Trophoblast cell (in vitro differentiated cells and primary cell): ENCODE measurements at regions not wholly inside any gene's neighbourhood (a gene's known extent, or its start where the extent isn't known, plus 50 kb on each side); places are given as distances from the start of the nearest gene placed in this dataset.
"Not testable (repeated sequence)": the region's sequence is repeated elsewhere in the genome, so short reads cannot be mapped to it uniquely, and the experiment has no call there.

ENCODE experiments used
- DNase-seq, 2 donors: peaks; one replicate each; pipeline ENCODE4 v3.0.0-alpha.2; 2016
- H2AFZ ChIP-seq: 2 replicates; pipeline ENCODE4 v1.6.1; 2013; ENCODE audit warnings: low read length, moderate library complexity, mild to moderate bottlenecking; ENCODE audit not compliant: insufficient read depth, poor library complexity
- H2AK5ac ChIP-seq: 2 replicates; pipeline ENCODE4 v1.6.1; 2013; ENCODE audit warnings: mild to moderate bottlenecking, low read length
- H2BK120ac ChIP-seq: 2 replicates; pipeline ENCODE4 v1.6.1; 2013; ENCODE audit warnings: low read length, mild to moderate bottlenecking, moderate library complexity; ENCODE audit not compliant: insufficient read depth, poor library complexity
- H2BK12ac ChIP-seq: 2 replicates; pipeline ENCODE4 v1.6.1; 2013; ENCODE audit warnings: mild to moderate bottlenecking, low read length, moderate library complexity
- H2BK5ac ChIP-seq: 2 replicates; pipeline ENCODE4 v1.6.1; 2013; ENCODE audit warnings: low read length, low read depth, moderate library complexity, mild to moderate bottlenecking; ENCODE audit not compliant: poor library complexity
- H3K14ac ChIP-seq: 2 replicates; pipeline ENCODE4 v1.6.1; 2013; ENCODE audit warnings: mild to moderate bottlenecking, low read length
- H3K18ac ChIP-seq: 2 replicates; pipeline ENCODE4 v1.6.1; 2013; ENCODE audit warnings: mild to moderate bottlenecking, low read length
- H3K23ac ChIP-seq: 2 replicates; pipeline ENCODE4 v1.6.1; 2013; ENCODE audit warnings: low read length
- H3K27ac ChIP-seq: 2 replicates; pipeline ENCODE4 v1.5.1; 2013; ENCODE audit warnings: low read depth, mild to moderate bottlenecking, inconsistent platforms, low read length, moderate library complexity
- H3K27me3 ChIP-seq: 2 replicates; pipeline ENCODE4 v1.6.1; 2013; ENCODE audit warnings: inconsistent platforms, mild to moderate bottlenecking, low read length, moderate library complexity; ENCODE audit not compliant: insufficient read depth
- H3K36me3 ChIP-seq, 2 experiments: 1 replicate in 1 of 2; 2 replicates in 1 of 2; pipeline ENCODE4 v1.6.1; 2013; ENCODE audit warnings: low read length in 2 of 2, mild to moderate bottlenecking in 2 of 2, moderate library complexity in 1 of 2; ENCODE audit not compliant: insufficient read depth in 2 of 2, control insufficient read depth in 1 of 2
- H3K4ac ChIP-seq: 2 replicates; pipeline ENCODE4 v1.6.1; 2013; ENCODE audit warnings: low read depth, mild to moderate bottlenecking, low read length, moderate library complexity
- H3K4me1 ChIP-seq, 2 experiments: 1 replicate in 1 of 2; 2 replicates in 1 of 2; pipeline ENCODE4 v1.6.1; 2013; ENCODE audit warnings: low read length in 2 of 2, mild to moderate bottlenecking in 2 of 2, moderate library complexity in 1 of 2; ENCODE audit not compliant: insufficient read depth in 2 of 2, control insufficient read depth in 1 of 2
- H3K4me2 ChIP-seq: 2 replicates; pipeline ENCODE4 v1.6.1; 2013; ENCODE audit warnings: inconsistent platforms, mild to moderate bottlenecking, low read length, moderate library complexity
- H3K4me3 ChIP-seq: 2 replicates; pipeline ENCODE4 v1.5.1; 2013; ENCODE audit warnings: mild to moderate bottlenecking, low read depth, low read length, inconsistent platforms
- H3K79me1 ChIP-seq: one replicate; pipeline ENCODE4 v1.6.1; 2013; ENCODE audit warnings: low read length
- H3K79me2 ChIP-seq: 2 replicates; pipeline ENCODE4 v1.6.1; 2013; ENCODE audit warnings: low read length, mild to moderate bottlenecking; ENCODE audit not compliant: control insufficient read depth, insufficient read depth, poor library complexity
- H3K9ac ChIP-seq: 2 replicates; pipeline ENCODE4 v1.6.1; 2013; ENCODE audit warnings: mild to moderate bottlenecking, low read length
- H3K9me3 ChIP-seq: 2 replicates; pipeline ENCODE4 v1.6.1; 2013; ENCODE audit warnings: low read depth, mild to moderate bottlenecking, control low read depth, inconsistent platforms, low read length; ENCODE audit not compliant: insufficient read depth
- H4K12ac ChIP-seq: 2 replicates; pipeline ENCODE4 v1.6.1; 2013; ENCODE audit warnings: low read depth, mild to moderate bottlenecking, low read length, moderate library complexity
- H4K8ac ChIP-seq: 2 replicates; pipeline ENCODE4 v1.6.1; 2013; ENCODE audit warnings: low read depth, mild to moderate bottlenecking, low read length, moderate library complexity
- H4K91ac ChIP-seq: one replicate; pipeline ENCODE4 v1.6.1; 2013; ENCODE audit warnings: low read depth, mild to moderate bottlenecking, low read length, moderate library complexity
- WGBS: extraction: QIAGEN DNeasy Blood & Tissue Kit; methylation state at CpG from one replicate; pipeline ENCODE4 v1.1.7; 2013; ENCODE audit warnings: missing lambda C conversion rate; ENCODE audit not compliant: insufficient read length, insufficient coverage; ENCODE audit errors: extremely low coverage; 5-methylcytosine and 5-hydroxymethylcytosine counted together

DNA sequence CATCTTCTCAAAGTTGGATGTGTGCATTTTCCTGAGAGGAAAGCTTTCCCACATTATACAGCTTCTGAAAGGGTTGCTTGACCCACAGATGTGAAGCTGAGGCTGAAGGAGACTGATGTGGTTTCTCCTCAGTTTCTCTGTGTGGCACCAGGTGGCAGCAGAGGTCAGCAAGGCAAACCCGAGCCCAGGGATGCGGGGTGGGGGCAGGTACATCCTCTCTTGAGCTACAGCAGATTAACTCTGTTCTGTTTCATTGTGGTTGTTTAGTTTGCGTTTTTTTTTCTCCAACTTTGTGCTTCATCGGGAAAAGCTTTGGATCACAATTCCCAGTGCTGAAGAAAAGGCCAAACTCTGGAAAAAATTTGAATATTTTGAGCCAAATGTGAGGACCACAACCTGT lies 360.2 kb downstream of the OR4F29 start:
- not testable (repeated sequence) for H3K9me3 ChIP-seq, H3K79me2 ChIP-seq, H3K4me2 ChIP-seq, H4K91ac ChIP-seq, H2AK5ac ChIP-seq, H3K27ac ChIP-seq, H3K9ac ChIP-seq, H3K27me3 ChIP-seq, H2AFZ ChIP-seq, H4K12ac ChIP-seq, H3K79me1 ChIP-seq, H3K4me3 ChIP-seq, H2BK5ac ChIP-seq, H4K8ac ChIP-seq, H2BK12ac ChIP-seq, H3K23ac ChIP-seq, H3K4me1 ChIP-seq, H3K36me3 ChIP-seq, H3K18ac ChIP-seq, H3K4ac ChIP-seq, DNase-seq, H3K14ac ChIP-seq, H2BK120ac ChIP-seq
- no CpG with 5 or more reads among the region's 4 CpGs for WGBS

DNA sequence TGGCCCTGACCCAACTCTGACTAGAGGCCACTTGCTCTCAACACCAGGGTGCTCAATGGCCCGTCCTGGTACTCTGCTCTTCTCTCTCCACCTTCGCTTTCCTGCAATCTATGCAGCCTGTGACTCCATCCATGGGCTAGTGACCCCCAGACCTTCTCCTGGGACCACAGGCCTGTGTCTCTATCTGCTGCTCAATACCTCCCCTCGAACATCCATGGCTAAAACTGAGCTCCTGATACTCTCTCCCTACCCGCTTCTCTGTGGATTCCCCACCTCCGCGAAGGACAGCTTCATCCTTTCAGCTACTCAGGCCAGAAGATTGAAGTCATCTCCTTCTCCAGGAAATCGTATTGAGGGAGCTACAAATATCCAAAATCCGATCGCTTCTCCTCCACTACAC lies 363.4 kb downstream of the OR4F29 start:
- not testable (repeated sequence) for H4K12ac ChIP-seq, H3K14ac ChIP-seq, H3K79me2 ChIP-seq, H2AFZ ChIP-seq, H3K9me3 ChIP-seq, DNase-seq, H3K27ac ChIP-seq, H4K91ac ChIP-seq, H3K4me1 ChIP-seq, H3K36me3 ChIP-seq, H2AK5ac ChIP-seq, H3K23ac ChIP-seq, H3K4ac ChIP-seq, H2BK5ac ChIP-seq, H3K27me3 ChIP-seq, H3K4me2 ChIP-seq, H3K18ac ChIP-seq, H2BK120ac ChIP-seq, H4K8ac ChIP-seq, H3K79me1 ChIP-seq, H2BK12ac ChIP-seq, H3K9ac ChIP-seq, H3K4me3 ChIP-seq
- no CpG with 5 or more reads among the region's 9 CpGs for WGBS

DNA sequence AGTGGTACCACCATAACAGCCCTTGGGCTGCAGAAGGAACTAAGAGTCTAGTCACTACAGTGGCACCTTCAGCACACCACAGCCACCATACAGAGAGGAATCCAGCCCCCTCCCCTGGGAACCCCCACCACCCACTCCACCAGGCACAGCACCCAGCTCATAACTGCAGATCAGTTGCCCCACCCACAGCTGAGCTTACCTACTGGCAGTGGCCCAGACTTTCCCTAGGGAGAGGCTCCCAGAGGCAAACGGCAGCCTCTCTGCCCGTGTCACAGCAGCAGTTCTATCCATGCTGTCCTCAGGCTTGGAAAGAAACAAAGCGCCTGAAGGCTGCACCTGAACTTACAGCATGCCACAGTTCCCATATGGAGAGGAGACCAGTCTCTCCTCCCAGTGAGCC lies 372.3 kb downstream of the OR4F29 start:
- WGBS: no CpG with 5 or more reads among the region's 3 CpGs
- not testable (repeated sequence) for H3K79me2 ChIP-seq, H3K23ac ChIP-seq, H3K79me1 ChIP-seq, H3K9ac ChIP-seq, H3K9me3 ChIP-seq, H4K91ac ChIP-seq, H4K12ac ChIP-seq, H2AK5ac ChIP-seq, H2BK12ac ChIP-seq, H4K8ac ChIP-seq, H3K14ac ChIP-seq, H3K4ac ChIP-seq, DNase-seq, H2AFZ ChIP-seq, H3K4me1 ChIP-seq, H3K27ac ChIP-seq, H3K27me3 ChIP-seq, H2BK120ac ChIP-seq, H3K18ac ChIP-seq, H3K36me3 ChIP-seq, H3K4me3 ChIP-seq, H2BK5ac ChIP-seq, H3K4me2 ChIP-seq

DNA sequence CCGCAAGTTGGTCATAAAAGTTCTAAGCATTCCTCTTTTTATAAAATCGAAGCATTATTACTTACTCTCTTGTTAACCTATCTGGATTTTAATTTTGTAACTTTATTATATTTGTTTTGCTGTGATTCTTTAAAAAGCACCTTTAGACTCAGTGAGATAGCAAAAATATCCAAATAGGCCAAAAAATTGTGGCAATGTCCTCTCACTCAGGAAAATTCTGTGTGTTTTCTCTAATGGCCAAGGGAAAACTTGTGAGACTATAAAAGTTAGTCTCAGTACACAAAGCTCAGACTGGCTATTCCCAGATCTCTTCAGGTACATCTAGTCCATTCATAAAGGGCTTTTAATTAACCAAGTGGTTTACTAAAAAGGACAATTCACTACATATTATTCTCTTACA lies 386.4 kb downstream of the OR4F29 start, which contains the start of gene OR4F5:
TSS of gene OR4F5 (plus strand) at position 301 of the 400 bp plus-strand sequence.
- not testable (repeated sequence) for H2AFZ ChIP-seq, H3K79me1 ChIP-seq, H3K18ac ChIP-seq, H3K23ac ChIP-seq, H3K27me3 ChIP-seq, H3K9me3 ChIP-seq, H3K4me1 ChIP-seq, H3K14ac ChIP-seq, H3K4ac ChIP-seq, H4K91ac ChIP-seq, H3K4me2 ChIP-seq, H4K12ac ChIP-seq, H2BK120ac ChIP-seq, H3K36me3 ChIP-seq, DNase-seq, H2BK12ac ChIP-seq, H3K79me2 ChIP-seq, H2BK5ac ChIP-seq, H3K4me3 ChIP-seq, H3K27ac ChIP-seq, H2AK5ac ChIP-seq, H4K8ac ChIP-seq, H3K9ac ChIP-seq
- no CpG with 5 or more reads among the region's 2 CpGs for WGBS
